ENCODE measurements at regions not wholly inside any gene's neighbourhood (a gene's known extent, or its start where the extent isn't known, plus 50 kb on each side); places are given as distances from the start of the nearest gene placed in this dataset.
"Not testable (repeated sequence)": the region's sequence is repeated elsewhere in the genome, so short reads cannot be mapped to it uniquely, and the experiment has no call there.

- DNase-seq, result no peak
These were observed 965.9 kb upstream of the AMELY start for GRCh38 chrY:7877458-7877857.

- no peak for DNase-seq
These were observed 962.5 kb upstream of the AMELY start for GRCh38 chrY:7874080-7874479.

- no peak for DNase-seq
These were observed 959.9 kb upstream of the AMELY start for GRCh38 chrY:7871304-7871932.

- DNase-seq, result no peak
These were observed 955.4 kb upstream of the AMELY start for GRCh38 chrY:7866976-7867375.

- DNase-seq, result no peak
These were observed 949.4 kb upstream of the AMELY start for GRCh38 chrY:7860781-7861614.

GRCh38 chrY:7850191-7850590 is 938.6 kb upstream of the AMELY start:
- DNase-seq, result no peak

GRCh38 chrY:7845776-7846175 is 934.2 kb upstream of the AMELY start:
- DNase-seq, result no peak

- no peak for DNase-seq
These were observed 925.5 kb upstream of the AMELY start for GRCh38 chrY:7837046-7837445.

- DNase-seq, result no peak
These were observed 924.8 kb upstream of the AMELY start for GRCh38 chrY:7836366-7836765.

- no peak for DNase-seq
These were observed 923.9 kb upstream of the AMELY start for GRCh38 chrY:7835416-7835815.

- no peak for DNase-seq
These were observed 922.7 kb upstream of the AMELY start for GRCh38 chrY:7834284-7834683.

- DNase-seq, result not testable (repeated sequence)
These were observed 919.3 kb upstream of the AMELY start for GRCh38 chrY:7830881-7831280.

GRCh38 chrY:7826533-7826932 is 915.0 kb upstream of the AMELY start:
- DNase-seq, result no peak

- DNase-seq, result no peak
These were observed 914.3 kb upstream of the AMELY start for GRCh38 chrY:7825874-7826273.

- no peak for DNase-seq
These were observed 909.9 kb upstream of the AMELY start for GRCh38 chrY:7821295-7822035.

GRCh38 chrY:7818924-7819323 is 907.4 kb upstream of the AMELY start:
- no peak for DNase-seq

GRCh38 chrY:7816567-7816966 is 905.0 kb upstream of the AMELY start:
- DNase-seq, result no peak

- no peak for DNase-seq
These were observed 904.4 kb upstream of the AMELY start for GRCh38 chrY:7815921-7816320.

- no peak for DNase-seq
These were observed 903.7 kb upstream of the AMELY start for GRCh38 chrY:7815285-7815684.

GRCh38 chrY:7814361-7814760 is 902.8 kb upstream of the AMELY start:
- DNase-seq, result no peak

- no peak for DNase-seq
These were observed 898.8 kb upstream of the AMELY start for GRCh38 chrY:7810359-7810758.

- DNase-seq, result no peak
These were observed 895.9 kb upstream of the AMELY start for GRCh38 chrY:7807516-7807870.

Measured in occipital lobe (tissue), 1 donor.